ENCODE measurements at regions not wholly inside any gene's neighbourhood (a gene's known extent, or its start where the extent isn't known, plus 50 kb on each side); places are given as distances from the start of the nearest gene placed in this dataset.

GRCh38 chr7:12754179-12754578 lies 66.7 kb downstream of the ARL4A start:
- TF ChIP-seq FOXP2 (optimal IDR thresholded peaks at IDR 0.05; ENCODE audit: control extremely low read depth, extremely low read length, insufficient read depth), result no peak
- TF ChIP-seq EZH2 (IDR thresholded peaks at IDR 0.05), result no peak
